GM23248 (cell line): ENCODE measurements at regions not wholly inside any gene's neighbourhood (a gene's known extent, or its start where the extent isn't known, plus 50 kb on each side); places are given as distances from the start of the nearest gene placed in this dataset.

Source experiments
- EZH2 ChIP-seq: fragments of 200-600 bp; sonication (generic); IDR thresholded peaks from 2 replicates; pipeline ENCODE4 v1.6.1; 2018; ENCODE audit warnings: antibody characterized with exemption, mild to moderate bottlenecking; ENCODE audit not compliant: insufficient read depth, poor library complexity, severe bottlenecking
- EZH2phosphoT487 ChIP-seq: fragments of 200-600 bp; sonication (generic); IDR thresholded peaks from 2 replicates; pipeline ENCODE4 v1.6.1; 2018; ENCODE audit warnings: antibody characterized with exemption, moderate library complexity, mild to moderate bottlenecking, low read depth; ENCODE audit not compliant: insufficient read depth

DNA sequence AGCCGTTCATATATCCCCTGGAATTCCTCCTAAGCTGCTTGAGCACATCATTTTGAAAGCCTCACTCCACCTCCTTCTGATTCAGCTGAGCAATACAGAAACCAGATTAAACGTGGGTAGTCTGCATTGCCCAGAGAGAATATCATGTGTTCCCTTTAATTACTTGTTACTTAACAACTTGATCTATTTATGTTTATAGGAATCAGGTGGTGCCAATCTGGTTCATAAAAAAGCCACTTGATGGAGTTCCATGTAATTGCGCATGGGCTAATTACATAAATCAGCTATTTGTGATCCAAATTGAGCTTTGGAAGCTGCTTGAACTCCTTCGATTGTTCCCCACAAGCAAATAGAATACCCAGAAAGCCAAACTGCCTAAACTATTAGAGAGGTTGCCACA, 114.7 kb upstream of the ADCY1 start:
- TF ChIP-seq EZH2phosphoT487 (no peak), EZH2 (no peak)
